NCI-H2196 treated with DMSO at 0.1 percent for 48 hours (cell line): ENCODE measurements at regions not wholly inside any gene's neighbourhood (a gene's known extent, or its start where the extent isn't known, plus 50 kb on each side); places are given as distances from the start of the nearest gene placed in this dataset.

Experiments
- DNase-seq: peaks from one replicate; lab custom pipeline; 2025; ENCODE audit not compliant: unreplicated experiment; lab: John Stamatoyannopoulos, UW

- no peak for DNase-seq
Measured at GRCh38 chr12:111201495-111202236, 167.2 kb downstream of the PHETA1 start.

- no peak for DNase-seq
Measured at GRCh38 chr12:111201036-111201435, 167.9 kb downstream of the PHETA1 start.

GRCh38 chr12:111197376-111197944 is 171.4 kb downstream of the PHETA1 start:
- DNase-seq, result no peak

- no peak for DNase-seq
Measured at GRCh38 chr12:111196532-111196931, 172.4 kb downstream of the PHETA1 start.

- no peak for DNase-seq
Measured at GRCh38 chr12:111195316-111195715, 173.6 kb downstream of the PHETA1 start.

GRCh38 chr12:111194703-111195051 is 174.2 kb downstream of the PHETA1 start:
- no peak for DNase-seq

GRCh38 chr12:111193977-111194702 is 174.8 kb downstream of the PHETA1 start:
- DNase-seq, result no peak

GRCh38 chr12:111193496-111193895 is 175.4 kb downstream of the PHETA1 start:
- no peak for DNase-seq

- DNase-seq, result no peak
Measured at GRCh38 chr12:111193067-111193466, 175.8 kb downstream of the PHETA1 start.

GRCh38 chr12:111192647-111193046 is 176.2 kb downstream of the PHETA1 start:
- DNase-seq, result no peak

- DNase-seq, result no peak
Measured at GRCh38 chr12:111190741-111191526, 178.0 kb downstream of the PHETA1 start.

GRCh38 chr12:111189792-111190191 is 179.1 kb downstream of the PHETA1 start:
- no peak for DNase-seq

GRCh38 chr12:111188436-111188835 is 180.5 kb downstream of the PHETA1 start:
- DNase-seq, result no peak

GRCh38 chr12:111186347-111186746 is 182.5 kb downstream of the PHETA1 start:
- no peak for DNase-seq

GRCh38 chr12:111185889-111186227 is 183.0 kb downstream of the PHETA1 start:
- DNase-seq, result no peak

GRCh38 chr12:111185206-111185888 is 183.5 kb downstream of the PHETA1 start:
- DNase-seq, result no peak

GRCh38 chr12:111184161-111184560 is 184.7 kb downstream of the PHETA1 start:
- DNase-seq, result no peak

GRCh38 chr12:111183094-111183493 is 185.8 kb downstream of the PHETA1 start:
- DNase-seq, result no peak

- DNase-seq, result no peak
Measured at GRCh38 chr12:111182382-111182781, 186.5 kb downstream of the PHETA1 start.

GRCh38 chr12:111181143-111181726 is 187.7 kb downstream of the PHETA1 start:
- DNase-seq, result no peak
